Gastroesophageal sphincter (tissue), 4 donors: ENCODE measurements at regions not wholly inside any gene's neighbourhood (a gene's known extent, or its start where the extent isn't known, plus 50 kb on each side); places are given as distances from the start of the nearest gene placed in this dataset.

ENCODE experiments used
- ATAC-seq: fragments of 150-250 bp; one replicate; pipeline ENCODE4 v1.9.1; 2016; ENCODE audit warnings: mild to moderate bottlenecking, moderate library complexity
- H3K27ac ChIP-seq, 4 donors: fragments of 200-600 bp; sonication (generic) in 3 of 4; 1 replicate in 3 of 4; 2 replicates in 1 of 4; pipeline ENCODE4 v1.5.1; 2016 to 2019
- H3K27me3 ChIP-seq: fragments of 200-600 bp; sonication (generic); one replicate; pipeline ENCODE4 v1.5.1; 2019
- H3K36me3 ChIP-seq, 2 donors: fragments of 200-600 bp; sonication (generic); one replicate each; pipeline ENCODE4 v1.5.1; 2019; ENCODE audit warnings: control low read depth in 1 of 2
- H3K4me1 ChIP-seq, 3 donors: fragments of 200-600 bp; sonication (generic); 1 replicate in 2 of 3; 2 replicates in 1 of 3; pipeline ENCODE4 v1.5.1; 2016 to 2019; ENCODE audit warnings: control low read depth in 2 of 3
- H3K4me3 ChIP-seq, 2 donors: fragments of 200-600 bp; sonication (generic); one replicate each; pipeline ENCODE4 v1.5.1; 2019; ENCODE audit warnings: mild to moderate bottlenecking in 1 of 2, moderate library complexity in 1 of 2
- H3K9me3 ChIP-seq, 3 donors: fragments of 200-600 bp; sonication (generic); one replicate each; pipeline ENCODE4 v1.5.1; 2017 to 2019; ENCODE audit warnings: control low read depth in 2 of 3
- EP300 ChIP-seq: sonication (generic); formaldehyde crosslinking; IDR thresholded peaks from one replicate; pipeline ENCODE4 v1.6.1; 2017; ENCODE audit warnings: antibody characterized with exemption, mild to moderate bottlenecking
- POLR2A ChIP-seq, 2 donors: fragments of 450-650 bp; IDR thresholded peaks; one replicate each; pipeline ENCODE4 v1.6.1; 2017; ENCODE audit warnings: antibody characterized with exemption in 2 of 2, mild to moderate bottlenecking in 2 of 2, moderate library complexity in 1 of 2
- POLR2AphosphoS5 ChIP-seq: sonication (generic); formaldehyde crosslinking; IDR thresholded peaks from one replicate; pipeline ENCODE4 v1.6.1; 2017; ENCODE audit warnings: antibody characterized with exemption
- WGBS, 2 donors: methylation state at CpG; one replicate each; pipeline ENCODE4 v1.1.5; 2018; ENCODE audit warnings: low coverage in 1 of 2; 5-methylcytosine and 5-hydroxymethylcytosine counted together
- TF ChIP-seq, protein P1 (sequence below), 4 experiments: fragments of 200-600 bp in 2 of 4; fragments of 450-650 bp in 2 of 4; sonication (generic) in 1 of 4; IDR thresholded peaks; one replicate each; pipeline ENCODE4 v1.5.1; 2017 to 2019; ENCODE audit warnings: antibody characterized with exemption in 4 of 4, mild to moderate bottlenecking in 2 of 4, moderate library complexity in 2 of 4

DNA sequence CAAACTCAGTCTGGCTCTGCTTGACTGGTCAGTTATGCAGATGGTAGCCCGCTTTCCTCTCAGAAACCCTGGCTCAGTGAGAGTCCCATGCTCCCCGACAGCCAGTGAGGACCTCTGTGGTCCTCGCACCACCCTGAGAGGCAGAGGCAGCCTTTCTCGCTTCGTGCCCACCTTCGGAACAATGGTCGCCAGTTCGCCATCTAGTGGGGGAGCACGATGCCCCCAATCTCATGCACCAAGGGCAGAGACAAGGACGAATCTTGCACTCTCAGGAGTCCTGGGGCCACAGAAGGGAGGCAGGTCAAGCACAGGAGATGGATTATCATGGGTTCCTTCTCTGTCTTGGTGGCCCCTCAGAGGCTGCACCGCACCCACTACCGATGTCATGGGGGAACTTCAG is 75.2 kb downstream of the RHCG start:
- no CpG with 5 or more reads among the region's 12 CpGs for WGBS, 2 donors
- no peak for ATAC-seq
- Histone ChIP-seq H3K4me1 (peaks cover 0 to 5% (median 0%) of the 10 kb centered on the region in 3 donors), H3K27ac (no peak overlapping the region), H3K4me3 (no peak overlapping the region), H3K36me3 (no peaks in the 10 kb centered on the region), H3K9me3 (no peaks in the 10 kb centered on the region), H3K27me3 (peaks cover 83% of the 10 kb centered on the region)
- TF ChIP-seq POLR2AphosphoS5: no peak
- TF ChIP-seq, protein P1, sequence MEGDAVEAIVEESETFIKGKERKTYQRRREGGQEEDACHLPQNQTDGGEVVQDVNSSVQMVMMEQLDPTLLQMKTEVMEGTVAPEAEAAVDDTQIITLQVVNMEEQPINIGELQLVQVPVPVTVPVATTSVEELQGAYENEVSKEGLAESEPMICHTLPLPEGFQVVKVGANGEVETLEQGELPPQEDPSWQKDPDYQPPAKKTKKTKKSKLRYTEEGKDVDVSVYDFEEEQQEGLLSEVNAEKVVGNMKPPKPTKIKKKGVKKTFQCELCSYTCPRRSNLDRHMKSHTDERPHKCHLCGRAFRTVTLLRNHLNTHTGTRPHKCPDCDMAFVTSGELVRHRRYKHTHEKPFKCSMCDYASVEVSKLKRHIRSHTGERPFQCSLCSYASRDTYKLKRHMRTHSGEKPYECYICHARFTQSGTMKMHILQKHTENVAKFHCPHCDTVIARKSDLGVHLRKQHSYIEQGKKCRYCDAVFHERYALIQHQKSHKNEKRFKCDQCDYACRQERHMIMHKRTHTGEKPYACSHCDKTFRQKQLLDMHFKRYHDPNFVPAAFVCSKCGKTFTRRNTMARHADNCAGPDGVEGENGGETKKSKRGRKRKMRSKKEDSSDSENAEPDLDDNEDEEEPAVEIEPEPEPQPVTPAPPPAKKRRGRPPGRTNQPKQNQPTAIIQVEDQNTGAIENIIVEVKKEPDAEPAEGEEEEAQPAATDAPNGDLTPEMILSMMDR (IDR thresholded peaks at IDR 0.05): no peak
- TF ChIP-seq EP300: no peak
- TF ChIP-seq POLR2A (IDR thresholded peaks at IDR 0.05): no peak

DNA sequence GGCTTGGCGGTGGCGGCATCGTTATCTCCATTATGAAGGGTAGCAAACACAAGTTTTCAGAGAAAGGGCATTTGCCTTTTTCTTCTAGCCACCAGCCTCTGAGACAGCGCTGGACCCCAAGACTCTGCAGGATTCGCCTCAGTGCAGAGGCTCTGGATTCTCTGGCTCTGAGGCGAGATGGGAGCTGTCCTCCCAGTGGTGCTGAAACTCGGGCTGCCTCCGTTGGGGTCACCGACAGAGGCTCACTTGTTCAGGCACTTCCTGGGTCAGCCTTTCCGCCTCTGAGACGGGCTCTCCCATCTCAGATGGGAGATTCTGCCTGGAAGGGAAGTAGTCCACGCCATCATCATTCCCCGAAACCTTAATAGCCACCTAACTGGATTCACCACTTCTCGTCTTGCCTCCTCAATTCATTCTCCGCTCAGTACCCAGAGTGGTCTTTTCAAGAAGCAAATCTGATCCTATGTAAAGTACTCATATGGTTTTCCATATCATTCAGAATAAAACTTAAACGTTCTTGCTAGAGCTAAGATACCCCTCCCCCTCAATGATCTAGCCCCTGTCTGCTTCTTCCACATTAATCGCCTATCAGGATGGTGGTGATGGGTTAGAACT is 76.9 kb downstream of the RHCG start:
- WGBS, 2 donors: 21 to 42% methylated on average over 6 to 8 of the region's 17 CpGs
- Histone ChIP-seq H3K36me3 (no peaks in the 10 kb centered on the region), H3K27ac (no peak overlapping the region), H3K9me3 (no peaks in the 10 kb centered on the region), H3K4me1 (peaks cover 0 to 7% (median 0%) of the 10 kb centered on the region in 3 donors), H3K4me3 (no peak overlapping the region), H3K27me3 (peaks cover 95% of the 10 kb centered on the region)
- TF ChIP-seq, protein P1 (IDR thresholded peaks at IDR 0.05): no peak
- TF ChIP-seq POLR2A (IDR thresholded peaks at IDR 0.05) (no peak), POLR2AphosphoS5 (no peak), EP300 (no peak)
- ATAC-seq: no peak

DNA sequence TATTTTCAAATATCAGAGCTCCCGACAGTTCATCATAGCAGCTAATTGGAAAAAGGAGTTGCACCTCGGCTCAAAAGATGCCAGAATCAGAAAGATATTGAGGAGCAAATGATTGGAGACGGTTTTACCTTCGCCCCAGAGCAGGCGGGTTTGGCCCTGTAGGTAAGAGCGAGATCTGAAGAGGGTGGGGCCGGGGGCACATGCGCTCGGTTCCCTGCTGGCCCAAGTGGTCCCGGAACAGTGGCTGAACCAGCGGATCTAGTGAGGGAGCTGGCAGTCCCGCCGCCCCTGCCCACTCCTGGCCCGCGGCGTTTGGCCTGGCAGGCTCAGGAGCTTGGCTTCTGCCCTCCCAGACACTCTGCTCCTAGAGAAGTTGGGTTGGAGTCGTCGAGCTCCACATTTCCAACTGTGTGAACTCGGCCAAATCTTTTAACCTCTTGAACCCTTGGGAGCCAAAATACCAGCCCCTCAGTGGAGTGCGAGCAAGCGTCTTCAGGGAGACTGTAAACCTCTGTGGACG is 79.1 kb downstream of the RHCG start:
- WGBS, 2 donors: 40 to 55% methylated on average over 2 to 6 of the region's 22 CpGs
- no peak overlapping the region for H3K27ac ChIP-seq
- H3K36me3 ChIP-seq: no peaks in the 10 kb centered on the region
- ATAC-seq: no peak
- H3K27me3 ChIP-seq: peaks cover 100% of the 10 kb centered on the region
- H3K9me3 ChIP-seq: no peaks in the 10 kb centered on the region
- H3K4me3 ChIP-seq: no peak overlapping the region
- TF ChIP-seq POLR2A (IDR thresholded peaks at IDR 0.05): no peak
- TF ChIP-seq, protein P1 (IDR thresholded peaks at IDR 0.05): no peak
- no peak for TF ChIP-seq EP300
- no peak for TF ChIP-seq POLR2AphosphoS5
- H3K4me1 ChIP-seq: peaks cover 0 to 7% (median 0%) of the 10 kb centered on the region in 3 donors

DNA sequence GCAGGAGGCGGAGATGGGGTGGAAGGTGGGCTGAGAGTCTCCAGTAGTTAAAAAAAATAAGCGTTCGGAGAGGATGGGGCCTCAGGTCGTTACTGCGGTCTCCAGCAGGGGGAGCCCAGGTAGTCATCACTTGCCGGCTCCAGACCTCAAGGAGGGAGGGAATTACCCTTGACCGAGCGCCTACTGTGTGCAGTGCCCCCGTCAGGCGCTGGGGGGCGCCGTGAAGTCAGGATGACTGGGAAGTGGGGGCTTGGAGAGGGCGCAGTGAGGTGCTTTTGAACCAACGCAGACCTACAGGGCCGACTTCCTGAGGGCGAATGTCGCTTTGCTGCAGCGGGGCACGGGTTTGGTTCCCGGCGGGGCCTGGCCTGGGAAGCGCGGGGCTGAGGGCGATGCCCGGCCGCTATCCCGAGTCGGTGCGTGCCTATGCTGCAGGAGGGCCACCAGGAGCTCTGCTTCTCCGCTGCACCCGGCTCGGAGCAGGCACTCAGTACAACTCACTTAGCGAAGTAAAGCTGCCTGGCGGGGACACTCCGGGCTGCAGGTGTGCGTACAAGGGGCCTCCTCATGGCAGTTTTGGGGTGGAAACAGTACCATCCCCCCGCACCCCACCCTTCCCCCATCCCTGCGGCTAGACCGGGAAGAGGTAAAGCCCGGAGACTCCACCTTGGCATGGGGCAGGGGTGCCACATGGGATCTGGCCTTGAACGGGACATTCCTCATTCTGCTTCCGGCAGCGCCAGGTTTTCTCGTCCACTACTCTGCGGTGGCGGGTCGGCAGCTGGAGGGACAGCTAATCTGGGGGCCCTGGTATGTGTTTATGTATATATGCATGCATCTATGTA is 79.8 kb downstream of the RHCG start:
- 0% methylated on average over 5 to 8 of the region's 47 CpGs for WGBS, 2 donors
- TF ChIP-seq, protein P1 (IDR thresholded peaks at IDR 0.05): peak in 3 of 4 experiments; percentile 39 to 69 (median 44)
- no peak for TF ChIP-seq POLR2A (IDR thresholded peaks at IDR 0.05)
- peaks cover 100% of the 10 kb centered on the region for H3K27me3 ChIP-seq
- no peaks in the 10 kb centered on the region for H3K36me3 ChIP-seq
- ATAC-seq: peak; percentile 20
- H3K9me3 ChIP-seq: no peaks in the 10 kb centered on the region
- H3K4me1 ChIP-seq: peaks cover 0 to 10% (median 1%) of the 10 kb centered on the region in 3 donors
- H3K27ac ChIP-seq: no peak overlapping the region
- no peak overlapping the region for H3K4me3 ChIP-seq
